Endothelial cell of umbilical vein (primary cell): ENCODE measurements at regions not wholly inside any gene's neighbourhood (a gene's known extent, or its start where the extent isn't known, plus 50 kb on each side); places are given as distances from the start of the nearest gene placed in this dataset.

Experiments used
- BruUV-seq: library from RNA; stranded (reverse); fragments of 400-500 nt; replicated peaks from 2 replicates; lab custom pipeline; 2021; lab: Mats Ljungman, UMichigan
- CTCF ChIA-PET: fragments of 300-600, 350-600 bp; sonication (Branson Sonifier 250); formaldehyde crosslinking; loops from one replicate; lab custom pipeline; 2021; ENCODE audit warnings: antibody characterized with exemption, inconsistent platforms; lab: Charles Lee
- POLR2A ChIA-PET: fragments of 300-600, 350-600 bp; sonication (Branson Sonifier 250); formaldehyde crosslinking; loops from one replicate; lab custom pipeline; 2021; ENCODE audit warnings: antibody characterized with exemption, inconsistent platforms; lab: Charles Lee
- DNase-seq: peaks from one replicate; pipeline ENCODE4 v3.0.0-alpha.2; 2011; ENCODE audit warnings: low read depth, low spot score
- FAIRE-seq: peaks from 2 replicates; lab custom pipeline; 2011; peaks lifted over from hg19 to GRCh38; lab: Jason Lieb, UNC
- H2AFZ ChIP-seq: 2 replicates; pipeline ENCODE4 v1.6.0; 2012; ENCODE audit warnings: low read depth, low read length, control low read depth, inconsistent platforms
- H3K27ac ChIP-seq: 2 replicates; pipeline ENCODE4 v1.5.1; 2011; ENCODE audit warnings: low read depth, mild to moderate bottlenecking, control low read depth, low read length, moderate library complexity; ENCODE audit not compliant: insufficient read depth
- H3K27me3 ChIP-seq, 2 experiments: 2 replicates each; pipeline versions ENCODE4 v1.6.0 to v1.6.1; 2011; ENCODE audit warnings: low read length in 2 of 2, mixed read lengths in 1 of 2; ENCODE audit not compliant: control insufficient read depth in 2 of 2, insufficient read depth in 2 of 2
- H3K36me3 ChIP-seq, 2 experiments: 2 replicates in 1 of 2; 3 replicates in 1 of 2; pipeline ENCODE4 v1.5.1; 2011; ENCODE audit warnings: low read length in 2 of 2, mild to moderate bottlenecking in 1 of 2, moderate library complexity in 1 of 2; ENCODE audit not compliant: control insufficient read depth in 2 of 2, insufficient read depth in 2 of 2; ENCODE audit errors: extremely low read depth in 1 of 2
- H3K4me1 ChIP-seq: 3 replicates; pipeline ENCODE4 v1.5.1; 2011; ENCODE audit warnings: mild to moderate bottlenecking, low read length; ENCODE audit not compliant: control insufficient read depth, insufficient read depth; ENCODE audit errors: extremely low read depth
- H3K4me2 ChIP-seq: 2 replicates; pipeline ENCODE4 v1.6.1; 2011; ENCODE audit warnings: low read length, control low read depth, mixed read lengths; ENCODE audit not compliant: insufficient read depth
- H3K4me3 ChIP-seq, 3 experiments: fragments of 200-600 bp in 1 of 3; sonication (generic), shearing (Covaris generic) in 1 of 3; replicated peaks in 1 of 3; 2 replicates each; pipeline ENCODE4 v1.5.1; 2011 to 2016; ENCODE audit warnings: control low read depth in 3 of 3, low read length in 3 of 3, mild to moderate bottlenecking in 2 of 3, inconsistent platforms in 1 of 3, low read depth in 1 of 3, moderate library complexity in 1 of 3; ENCODE audit not compliant: insufficient read depth in 1 of 3
- H3K79me2 ChIP-seq: 2 replicates; pipeline ENCODE4 v1.6.0; 2012; ENCODE audit warnings: low read length, inconsistent platforms; ENCODE audit not compliant: control insufficient read depth, insufficient read depth
- H3K9ac ChIP-seq: replicated peaks from 2 replicates; pipeline ENCODE3; 2011; ENCODE audit warnings: low read length, control low read depth; ENCODE audit not compliant: insufficient read depth; ENCODE audit errors: extremely low read depth
- H3K9me1 ChIP-seq: replicated peaks from 3 replicates; pipeline ENCODE4 v1.6.0; 2011; ENCODE audit warnings: mild to moderate bottlenecking, low read length; ENCODE audit not compliant: control insufficient read depth, insufficient read depth; ENCODE audit errors: extremely low read depth
- H3K9me3 ChIP-seq: replicated peaks from 2 replicates; pipeline ENCODE4 v1.5.1; 2012; ENCODE audit warnings: low read length, inconsistent platforms; ENCODE audit not compliant: control insufficient read depth, insufficient read depth
- H4K20me1 ChIP-seq: replicated peaks from 2 replicates; pipeline ENCODE3; 2011; ENCODE audit warnings: mild to moderate bottlenecking, low read length; ENCODE audit not compliant: control insufficient read depth, insufficient read depth; ENCODE audit errors: extremely low read depth
- CTCF ChIP-seq, 2 donors: IDR thresholded peaks; 1 replicate in 1 of 2; 2 replicates in 1 of 2; pipeline ENCODE4 v1.5.1; 2011; ENCODE audit warnings: low read length in 2 of 2, mild to moderate bottlenecking in 2 of 2, moderate library complexity in 2 of 2, control low read depth in 1 of 2, inconsistent platforms in 1 of 2, low read depth in 1 of 2; ENCODE audit not compliant: insufficient read depth in 1 of 2; ENCODE audit errors: extremely low read depth in 1 of 2
- EZH2 ChIP-seq: IDR thresholded peaks from 2 replicates; pipeline ENCODE4 v1.6.1; 2012; ENCODE audit warnings: borderline replicate concordance, low read depth, mild to moderate bottlenecking, moderate library complexity, low read length, inconsistent platforms; ENCODE audit not compliant: severe bottlenecking
- FOS ChIP-seq: IDR thresholded peaks from 2 replicates; pipeline ENCODE4 v1.6.1; 2011; ENCODE audit warnings: mild to moderate bottlenecking, low read length, moderate library complexity, borderline replicate concordance; ENCODE audit not compliant: insufficient read depth
- GATA2 ChIP-seq: IDR thresholded peaks from 2 replicates; pipeline ENCODE4 v1.7.0; 2011; ENCODE audit warnings: low read depth, mild to moderate bottlenecking, moderate library complexity, mixed read lengths, low read length; ENCODE audit not compliant: insufficient read length, insufficient read depth
- JUN ChIP-seq: IDR thresholded peaks from 2 replicates; pipeline ENCODE4 v1.6.1; 2011; ENCODE audit warnings: borderline replicate concordance, low read depth; ENCODE audit not compliant: insufficient read length, insufficient read depth
- MAX ChIP-seq: IDR thresholded peaks from 2 replicates; pipeline ENCODE4 v1.6.1; 2011; ENCODE audit not compliant: insufficient read depth, insufficient read length
- MYC ChIP-seq: IDR thresholded peaks from one replicate; pipeline ENCODE4 v1.6.1; 2011; ENCODE audit warnings: mild to moderate bottlenecking, low read depth, low read length
- POLR2A ChIP-seq: IDR thresholded peaks from 2 replicates; pipeline ENCODE4 v1.6.1; 2012; ENCODE audit warnings: low read depth, mild to moderate bottlenecking, control low read depth, low read length
- POLR2AphosphoS5 ChIP-seq: IDR thresholded peaks from 2 replicates; pipeline ENCODE4 v1.6.1; 2012; ENCODE audit warnings: low read depth, mild to moderate bottlenecking, control low read depth, low read length, moderate library complexity; ENCODE audit not compliant: insufficient read depth
- dilution Hi-C: fragments of 300-500 bp; cut with MboI; formaldehyde crosslinking; loops from one replicate; pipeline ENCODE4 v1.15.0; 2019; ENCODE audit warnings: low sequenced_read_pairs; ENCODE audit not compliant: extremely low pct_ligation_motif_present
- intact Hi-C: fragments of 100-400 bp; cut with micrococcal nuclease; formaldehyde crosslinking; loops from one replicate; pipeline ENCODE4 v1.10.0; 2022

GRCh38 chr2:53173091-53173490 lies 594.5 kb upstream of the CHAC2 start:
- no peaks in the 10 kb centered on the region for H4K20me1 ChIP-seq
- no peaks in the 10 kb centered on the region for H3K4me1 ChIP-seq
- H2AFZ ChIP-seq, result no peak overlapping the region
- intact Hi-C loops, result no loop called here
- no peak overlapping the region for H3K9ac ChIP-seq
- H3K36me3 ChIP-seq, result no peaks in the 10 kb centered on the region
- no peak overlapping the region for H3K4me2 ChIP-seq
- DNase-seq, result no peak
- dilution Hi-C loops, result no loop called here
- FAIRE-seq, result no peak
- H3K4me3 ChIP-seq, result no peak overlapping the region
- ChIA-PET CTCF (no interaction called here), POLR2A (no interaction called here)
- H3K9me3 ChIP-seq, result no peaks in the 10 kb centered on the region
- BruUV-seq, result no TSS peak
- H3K79me2 ChIP-seq, result no peaks in the 10 kb centered on the region
- H3K27ac ChIP-seq, result no peak overlapping the region
- H3K9me1 ChIP-seq, result no peaks in the 10 kb centered on the region
- no peaks in the 10 kb centered on the region for H3K27me3 ChIP-seq
- TF ChIP-seq POLR2A, result no peak
- no peak for TF ChIP-seq JUN
- no peak for TF ChIP-seq MYC
- no peak for TF ChIP-seq CTCF (IDR thresholded peaks at IDR 0.05; ENCODE audit: extremely low read depth in 1 of 2, insufficient read depth in 1 of 2, low read depth in 1 of 2, low read length in 2 of 2)
- TF ChIP-seq GATA2, result no peak
- no peak for TF ChIP-seq MAX
- no peak for TF ChIP-seq POLR2AphosphoS5
- no peak for TF ChIP-seq FOS
- TF ChIP-seq EZH2, result no peak
